Transverse colon (tissue), 4 donors: ENCODE measurements at regions not wholly inside any gene's neighbourhood (a gene's known extent, or its start where the extent isn't known, plus 50 kb on each side); places are given as distances from the start of the nearest gene placed in this dataset.

Source experiments
- CTCF ChIP-seq, 5 experiments: fragments of 200-600 bp in 3 of 5; fragments of 450-650 bp in 2 of 5; sonication (generic) in 3 of 5; IDR thresholded peaks; 1 replicate in 2 of 5; 2 replicates in 3 of 5; pipeline ENCODE4 v1.5.1; 2016 to 2017; ENCODE audit warnings: antibody characterized with exemption in 5 of 5, inconsistent platforms in 3 of 5, mild to moderate bottlenecking in 2 of 5, moderate library complexity in 1 of 5
- POLR2A ChIP-seq: fragments of 450-650 bp; IDR thresholded peaks from one replicate; pipeline ENCODE4 v1.6.1; 2016; ENCODE audit warnings: antibody characterized with exemption, mild to moderate bottlenecking, moderate library complexity
- POLR2AphosphoS5 ChIP-seq, 3 donors: sonication (generic); formaldehyde crosslinking; IDR thresholded peaks; one replicate each; pipeline ENCODE4 v1.6.1; 2016; ENCODE audit warnings: antibody characterized with exemption in 3 of 3

GRCh38 chr4:128615197-128615596, 194.3 kb upstream of the JADE1 start:
- no peak for TF ChIP-seq POLR2AphosphoS5 (IDR thresholded peaks at IDR 0.05)
- TF ChIP-seq POLR2A: no peak
- TF ChIP-seq CTCF (IDR thresholded peaks at IDR 0.05): no peak
